Suprapubic skin (tissue), 3 donors: ENCODE measurements at regions not wholly inside any gene's neighbourhood (a gene's known extent, or its start where the extent isn't known, plus 50 kb on each side); places are given as distances from the start of the nearest gene placed in this dataset.

Experiments
- POLR2AphosphoS5 ChIP-seq, 3 donors: sonication (generic); formaldehyde crosslinking; IDR thresholded peaks; one replicate each; pipeline ENCODE4 v1.6.1; 2017; ENCODE audit warnings: antibody characterized with exemption in 3 of 3
- TF ChIP-seq, protein P1 (sequence below), 2 donors: fragments of 200-600 bp in 1 of 2; fragments of 450-650 bp in 1 of 2; sonication (generic) in 1 of 2; IDR thresholded peaks; one replicate each; pipeline ENCODE4 v1.5.1; 2016 to 2019; ENCODE audit warnings: antibody characterized with exemption in 2 of 2, mild to moderate bottlenecking in 1 of 2, moderate library complexity in 1 of 2

DNA sequence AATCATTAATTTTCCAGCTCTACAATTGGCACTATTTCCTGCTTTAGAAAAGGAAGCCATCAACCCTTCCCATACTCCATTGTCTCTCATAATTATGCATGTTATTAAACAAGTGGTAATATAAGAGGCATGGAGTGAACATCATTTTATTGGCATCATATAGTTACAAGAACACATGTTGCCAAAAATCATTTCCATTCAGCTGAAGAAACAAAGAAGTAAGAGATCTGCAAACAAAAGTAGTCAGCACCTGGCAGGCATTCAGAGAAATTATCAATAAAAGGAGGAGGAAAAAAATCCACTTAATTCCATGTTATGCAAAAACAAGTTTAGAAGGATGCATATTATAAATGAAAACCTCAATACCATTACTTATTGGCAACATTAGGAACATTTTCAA, 1208.2 kb upstream of the C9orf72 start:
- TF ChIP-seq, protein P1, sequence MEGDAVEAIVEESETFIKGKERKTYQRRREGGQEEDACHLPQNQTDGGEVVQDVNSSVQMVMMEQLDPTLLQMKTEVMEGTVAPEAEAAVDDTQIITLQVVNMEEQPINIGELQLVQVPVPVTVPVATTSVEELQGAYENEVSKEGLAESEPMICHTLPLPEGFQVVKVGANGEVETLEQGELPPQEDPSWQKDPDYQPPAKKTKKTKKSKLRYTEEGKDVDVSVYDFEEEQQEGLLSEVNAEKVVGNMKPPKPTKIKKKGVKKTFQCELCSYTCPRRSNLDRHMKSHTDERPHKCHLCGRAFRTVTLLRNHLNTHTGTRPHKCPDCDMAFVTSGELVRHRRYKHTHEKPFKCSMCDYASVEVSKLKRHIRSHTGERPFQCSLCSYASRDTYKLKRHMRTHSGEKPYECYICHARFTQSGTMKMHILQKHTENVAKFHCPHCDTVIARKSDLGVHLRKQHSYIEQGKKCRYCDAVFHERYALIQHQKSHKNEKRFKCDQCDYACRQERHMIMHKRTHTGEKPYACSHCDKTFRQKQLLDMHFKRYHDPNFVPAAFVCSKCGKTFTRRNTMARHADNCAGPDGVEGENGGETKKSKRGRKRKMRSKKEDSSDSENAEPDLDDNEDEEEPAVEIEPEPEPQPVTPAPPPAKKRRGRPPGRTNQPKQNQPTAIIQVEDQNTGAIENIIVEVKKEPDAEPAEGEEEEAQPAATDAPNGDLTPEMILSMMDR (IDR thresholded peaks at IDR 0.05) = no peak
- TF ChIP-seq POLR2AphosphoS5 (IDR thresholded peaks at IDR 0.05) = no peak
